Left lung (tissue), 4 donors: ENCODE measurements at regions not wholly inside any gene's neighbourhood (a gene's known extent, or its start where the extent isn't known, plus 50 kb on each side); places are given as distances from the start of the nearest gene placed in this dataset.

ENCODE experiments used
- ATAC-seq: fragments of 200-7000 bp; cut with Tn5 transposase; one replicate; pipeline ENCODE4 v1.9.1; 2020; ENCODE audit warnings: moderate library complexity
- DNase-seq, 4 donors: peaks; one replicate each; pipeline ENCODE4 v3.0.0-alpha.2; 2013 to 2020
- H3K27ac ChIP-seq, 2 donors: fragments of 200-600 bp; sonication (generic) in 1 of 2; one replicate each; pipeline versions ENCODE4 v1.5.0 to v1.8.0; 2020 to 2021
- H3K27me3 ChIP-seq, 2 donors: fragments of 200-600 bp; sonication (generic) in 1 of 2; one replicate each; pipeline versions ENCODE4 v1.5.0 to v1.8.0; 2020 to 2021
- H3K36me3 ChIP-seq, 2 donors: fragments of 200-600 bp; sonication (generic) in 1 of 2; one replicate each; pipeline versions ENCODE4 v1.5.0 to v1.8.0; 2020 to 2021
- H3K4me1 ChIP-seq, 2 donors: fragments of 200-600 bp; one replicate each; pipeline ENCODE4 v1.8.0; 2021
- H3K4me3 ChIP-seq, 2 donors: fragments of 200-600 bp; sonication (generic) in 1 of 2; one replicate each; pipeline versions ENCODE4 v1.5.0 to v1.8.0; 2020 to 2021; ENCODE audit warnings: mild to moderate bottlenecking in 1 of 2
- H3K9me3 ChIP-seq, 2 donors: fragments of 200-600 bp; sonication (generic) in 1 of 2; one replicate each; pipeline versions ENCODE4 v1.5.0 to v1.8.0; 2020 to 2021
- CTCF ChIP-seq, 2 donors: fragments of 200-600 bp; sonication (generic) in 1 of 2; IDR thresholded peaks; one replicate each; pipeline versions ENCODE4 v1.5.0 to v1.8.0; 2021; ENCODE audit warnings: antibody characterized with exemption in 2 of 2
- intact Hi-C, 2 donors: fragments of 100-400 bp; cut with DNase I; formaldehyde crosslinking; loops; one replicate each; pipeline versions ENCODE4 v1.11.2 to v1.14.2; 2022
- donor health status: DM: no; HTN: yes; CAD: no.
- donor health status: DM: no; HTN: no; CAD: no.

GRCh38 chr4:132587626-132588025, 561.5 kb upstream of the PCDH10 start:
- DNase-seq = no peak
- ATAC-seq = no peak
- TF ChIP-seq CTCF (IDR thresholded peaks at IDR 0.05) = no peak
- H3K4me3 ChIP-seq = no peak overlapping the region
- no peaks in the 10 kb centered on the region for H3K9me3 ChIP-seq
- H3K4me1 ChIP-seq = no peaks in the 10 kb centered on the region
- H3K36me3 ChIP-seq = no peaks in the 10 kb centered on the region
- H3K27ac ChIP-seq = no peak overlapping the region
- no peaks in the 10 kb centered on the region for H3K27me3 ChIP-seq
- intact Hi-C loops = no loop called here

- no peak for ATAC-seq
- Histone ChIP-seq H3K4me1 (no peaks in the 10 kb centered on the region), H3K4me3 (no peak overlapping the region), H3K36me3 (no peaks in the 10 kb centered on the region), H3K9me3 (no peaks in the 10 kb centered on the region), H3K27ac (no peak overlapping the region), H3K27me3 (no peaks in the 10 kb centered on the region)
- peak in 1 of 4 donors; percentile 23 for DNase-seq
- TF ChIP-seq CTCF (IDR thresholded peaks at IDR 0.05) = no peak
- intact Hi-C loops = no loop called here
These were observed 556.8 kb upstream of the PCDH10 start for GRCh38 chr4:132592340-132592739.

- intact Hi-C loops = no loop called here
- ATAC-seq = no peak
- no peak for DNase-seq
- no peak overlapping the region for H3K27ac ChIP-seq
- no peak overlapping the region for H3K4me3 ChIP-seq
- no peaks in the 10 kb centered on the region for H3K4me1 ChIP-seq
- no peaks in the 10 kb centered on the region for H3K27me3 ChIP-seq
- no peak for TF ChIP-seq CTCF (IDR thresholded peaks at IDR 0.05)
- no peaks in the 10 kb centered on the region for H3K9me3 ChIP-seq
- H3K36me3 ChIP-seq = no peaks in the 10 kb centered on the region
These were observed 556.2 kb upstream of the PCDH10 start for GRCh38 chr4:132592850-132593249.

GRCh38 chr4:132593717-132594400, 555.2 kb upstream of the PCDH10 start:
- TF ChIP-seq CTCF (IDR thresholded peaks at IDR 0.05) = no peak
- Histone ChIP-seq H3K27ac (no peak overlapping the region), H3K9me3 (no peaks in the 10 kb centered on the region), H3K4me1 (no peaks in the 10 kb centered on the region), H3K36me3 (no peaks in the 10 kb centered on the region), H3K27me3 (no peaks in the 10 kb centered on the region), H3K4me3 (no peak overlapping the region)
- DNase-seq (no peak), ATAC-seq (no peak)
- intact Hi-C loops = no loop called here

- Histone ChIP-seq H3K36me3 (no peaks in the 10 kb centered on the region), H3K4me1 (no peaks in the 10 kb centered on the region), H3K27me3 (no peaks in the 10 kb centered on the region), H3K9me3 (no peaks in the 10 kb centered on the region), H3K27ac (no peak overlapping the region), H3K4me3 (no peak overlapping the region)
- no peak for TF ChIP-seq CTCF (IDR thresholded peaks at IDR 0.05)
- intact Hi-C loops = no loop called here
- DNase-seq (no peak), ATAC-seq (no peak)
These were observed 552.9 kb upstream of the PCDH10 start for GRCh38 chr4:132596186-132596585.
